Fibroblast of lung (primary cell): ENCODE measurements at regions not wholly inside any gene's neighbourhood (a gene's known extent, or its start where the extent isn't known, plus 50 kb on each side); places are given as distances from the start of the nearest gene placed in this dataset.

ENCODE experiments used
- DNase-seq, 2 donors: peaks; one replicate each; pipeline versions ENCODE4 v3.0.0 to v3.0.0-alpha.2; 2010; ENCODE audit warnings: low read depth in 2 of 2
- H2AFZ ChIP-seq: 2 replicates; pipeline ENCODE4 v1.5.1; 2012; ENCODE audit warnings: low read length, control low read depth, inconsistent platforms
- H3K27ac ChIP-seq: 2 replicates; pipeline ENCODE4 v1.5.1; 2011; ENCODE audit warnings: low read length, control low read depth; ENCODE audit not compliant: insufficient read depth
- H3K27me3 ChIP-seq: 2 replicates; pipeline ENCODE4 v1.5.1; 2011; ENCODE audit warnings: mild to moderate bottlenecking, low read length; ENCODE audit not compliant: control insufficient read depth, insufficient read depth
- H3K36me3 ChIP-seq: 2 replicates; pipeline ENCODE4 v1.5.1; 2011; ENCODE audit warnings: low read length; ENCODE audit not compliant: control insufficient read depth, insufficient read depth
- H3K4me1 ChIP-seq: 2 replicates; pipeline ENCODE4 v1.5.1; 2011; ENCODE audit warnings: low read length; ENCODE audit not compliant: control insufficient read depth, insufficient read depth; ENCODE audit errors: extremely low read depth
- H3K4me2 ChIP-seq: 2 replicates; pipeline ENCODE4 v1.5.1; 2011; ENCODE audit warnings: low read length, control low read depth; ENCODE audit not compliant: insufficient read depth; ENCODE audit errors: extremely low read depth
- H3K4me3 ChIP-seq, 4 experiments: fragments of 200-600 bp in 1 of 4; sonication (generic) in 1 of 4; replicated peaks in 1 of 4; 2 replicates each; pipeline ENCODE4 v1.5.1; 2011 to 2016; ENCODE audit warnings: low read length in 4 of 4, low read depth in 3 of 4, mild to moderate bottlenecking in 3 of 4, control low read depth in 2 of 4, inconsistent platforms in 1 of 4, mixed read lengths in 1 of 4; ENCODE audit not compliant: insufficient read depth in 1 of 4; ENCODE audit errors: control extremely low read depth in 1 of 4
- H3K79me2 ChIP-seq: 2 replicates; pipeline ENCODE4 v1.5.1; 2012; ENCODE audit warnings: mild to moderate bottlenecking, low read length, inconsistent platforms; ENCODE audit not compliant: control insufficient read depth, insufficient read depth
- H3K9ac ChIP-seq: 2 replicates; pipeline ENCODE4 v1.5.1; 2011; ENCODE audit warnings: mild to moderate bottlenecking, low read length, control low read depth; ENCODE audit not compliant: insufficient read depth
- H3K9me3 ChIP-seq: 2 replicates; pipeline ENCODE4 v1.5.1; 2012; ENCODE audit warnings: low read depth, low read length; ENCODE audit not compliant: control insufficient read depth, insufficient read depth
- H4K20me1 ChIP-seq: 2 replicates; pipeline ENCODE4 v1.5.1; 2011; ENCODE audit warnings: low read length; ENCODE audit not compliant: control insufficient read depth, insufficient read depth; ENCODE audit errors: extremely low read depth
- EZH2 ChIP-seq: IDR thresholded peaks from 2 replicates; pipeline ENCODE4 v1.5.1; 2012; ENCODE audit warnings: low read length, control low read depth, mild to moderate bottlenecking; ENCODE audit errors: missing control alignments
- TF ChIP-seq, protein P1 (sequence below), 2 donors: IDR thresholded peaks in 1 of 2; conservative IDR thresholded peaks in 1 of 2; 1 replicate in 1 of 2; 2 replicates in 1 of 2; pipeline ENCODE4 v1.5.1; 2011 to 2012; ENCODE audit warnings: low read length in 2 of 2, control low read depth in 1 of 2, inconsistent platforms in 1 of 2, low read depth in 1 of 2, mild to moderate bottlenecking in 1 of 2

DNA sequence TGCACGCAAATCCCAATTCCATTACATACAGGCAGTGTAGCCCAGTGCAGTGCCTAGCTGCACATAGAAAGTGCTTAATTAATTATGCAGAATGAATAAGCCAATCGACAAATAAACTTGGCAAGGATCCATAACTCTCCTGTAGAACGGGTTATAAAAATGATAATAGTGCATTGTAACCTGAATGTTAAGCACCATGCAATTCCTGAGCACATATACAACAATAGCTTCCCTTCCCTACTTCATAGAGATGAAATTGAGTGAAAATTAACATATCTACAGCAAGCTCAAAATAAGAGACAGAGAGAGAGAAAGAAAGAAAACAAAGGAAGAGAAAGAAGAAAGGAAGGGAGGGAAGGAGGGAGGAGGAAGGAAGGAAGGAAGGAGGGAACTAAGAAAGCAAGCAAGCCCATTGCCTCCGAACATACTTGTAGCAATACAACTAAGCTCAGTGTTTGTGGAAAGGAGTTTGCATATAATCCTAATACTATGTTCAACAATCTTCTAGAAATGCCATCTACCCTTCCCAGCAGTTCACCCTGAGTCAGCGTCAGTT lies 1074.0 kb upstream of the LCORL start:
- H3K4me2 ChIP-seq = no peak overlapping the region
- H3K27me3 ChIP-seq = no peaks in the 10 kb centered on the region
- H3K9me3 ChIP-seq = no peaks in the 10 kb centered on the region
- no peaks in the 10 kb centered on the region for H3K4me1 ChIP-seq
- H3K9ac ChIP-seq = no peak overlapping the region
- TF ChIP-seq, protein P1, sequence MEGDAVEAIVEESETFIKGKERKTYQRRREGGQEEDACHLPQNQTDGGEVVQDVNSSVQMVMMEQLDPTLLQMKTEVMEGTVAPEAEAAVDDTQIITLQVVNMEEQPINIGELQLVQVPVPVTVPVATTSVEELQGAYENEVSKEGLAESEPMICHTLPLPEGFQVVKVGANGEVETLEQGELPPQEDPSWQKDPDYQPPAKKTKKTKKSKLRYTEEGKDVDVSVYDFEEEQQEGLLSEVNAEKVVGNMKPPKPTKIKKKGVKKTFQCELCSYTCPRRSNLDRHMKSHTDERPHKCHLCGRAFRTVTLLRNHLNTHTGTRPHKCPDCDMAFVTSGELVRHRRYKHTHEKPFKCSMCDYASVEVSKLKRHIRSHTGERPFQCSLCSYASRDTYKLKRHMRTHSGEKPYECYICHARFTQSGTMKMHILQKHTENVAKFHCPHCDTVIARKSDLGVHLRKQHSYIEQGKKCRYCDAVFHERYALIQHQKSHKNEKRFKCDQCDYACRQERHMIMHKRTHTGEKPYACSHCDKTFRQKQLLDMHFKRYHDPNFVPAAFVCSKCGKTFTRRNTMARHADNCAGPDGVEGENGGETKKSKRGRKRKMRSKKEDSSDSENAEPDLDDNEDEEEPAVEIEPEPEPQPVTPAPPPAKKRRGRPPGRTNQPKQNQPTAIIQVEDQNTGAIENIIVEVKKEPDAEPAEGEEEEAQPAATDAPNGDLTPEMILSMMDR (conservative IDR thresholded peaks at IDR 0.05 in 1 of 2, IDR thresholded peaks at IDR 0.05 in 1 of 2; ENCODE audit: low read depth in 1 of 2, low read length in 2 of 2) = no peak
- no peak for TF ChIP-seq EZH2
- no peak for DNase-seq
- no peak overlapping the region for H3K27ac ChIP-seq
- no peak overlapping the region for H2AFZ ChIP-seq
- H3K79me2 ChIP-seq = no peaks in the 10 kb centered on the region
- no peaks in the 10 kb centered on the region for H3K36me3 ChIP-seq
- no peaks in the 10 kb centered on the region for H4K20me1 ChIP-seq
- no peak overlapping the region for H3K4me3 ChIP-seq

DNA sequence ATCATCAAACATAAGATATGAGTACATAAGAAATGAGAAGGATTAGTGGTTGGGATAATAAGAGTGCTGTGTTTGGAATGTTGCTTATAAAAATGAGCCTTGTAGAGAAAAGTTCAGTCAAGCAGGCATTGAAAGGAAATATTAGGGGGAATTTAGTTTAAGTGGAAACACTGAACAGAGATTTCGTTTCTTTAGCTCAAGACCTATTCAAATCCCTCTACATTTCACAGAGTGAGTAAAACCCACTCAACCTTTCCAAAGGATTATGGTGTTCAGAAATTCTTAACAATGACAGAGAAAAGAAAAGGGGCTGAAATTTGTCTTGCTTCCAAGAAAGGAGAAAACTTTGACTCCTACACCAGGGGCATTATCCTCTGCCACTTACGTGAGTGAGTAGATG lies 1072.4 kb upstream of the LCORL start:
- H3K36me3 ChIP-seq = no peaks in the 10 kb centered on the region
- no peak for DNase-seq
- no peaks in the 10 kb centered on the region for H4K20me1 ChIP-seq
- H3K79me2 ChIP-seq = no peaks in the 10 kb centered on the region
- H3K27ac ChIP-seq = no peak overlapping the region
- no peak overlapping the region for H3K4me2 ChIP-seq
- no peak overlapping the region for H3K9ac ChIP-seq
- H3K4me3 ChIP-seq = no peak overlapping the region
- no peaks in the 10 kb centered on the region for H3K9me3 ChIP-seq
- H3K27me3 ChIP-seq = no peaks in the 10 kb centered on the region
- H3K4me1 ChIP-seq = no peaks in the 10 kb centered on the region
- H2AFZ ChIP-seq = no peak overlapping the region
- TF ChIP-seq, protein P1 (conservative IDR thresholded peaks at IDR 0.05 in 1 of 2, IDR thresholded peaks at IDR 0.05 in 1 of 2; ENCODE audit: low read depth in 1 of 2, low read length in 2 of 2) = no peak
- no peak for TF ChIP-seq EZH2

DNA sequence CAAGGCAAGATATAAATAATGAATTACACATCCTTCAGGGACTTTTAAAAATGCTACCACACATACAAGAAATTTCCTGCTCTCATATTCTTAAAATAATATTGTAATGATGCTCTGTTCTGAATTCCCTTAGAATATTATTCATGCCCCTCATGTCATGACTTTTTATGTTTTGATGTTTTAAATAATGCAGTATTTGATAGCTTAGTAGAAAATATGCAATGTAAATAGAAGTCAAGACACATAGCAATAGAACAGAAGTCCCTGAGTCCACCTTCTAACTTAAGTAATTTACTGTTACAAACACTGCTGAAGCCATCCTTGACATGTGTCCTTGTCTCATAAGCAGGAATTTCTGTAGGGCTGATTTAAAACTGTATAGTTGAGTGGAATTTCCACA lies 1071.2 kb upstream of the LCORL start:
- no peak overlapping the region for H3K27ac ChIP-seq
- no peak overlapping the region for H2AFZ ChIP-seq
- H3K27me3 ChIP-seq = no peaks in the 10 kb centered on the region
- no peak overlapping the region for H3K4me2 ChIP-seq
- no peaks in the 10 kb centered on the region for H3K4me1 ChIP-seq
- no peak overlapping the region for H3K9ac ChIP-seq
- H3K79me2 ChIP-seq = no peaks in the 10 kb centered on the region
- no peak overlapping the region for H3K4me3 ChIP-seq
- H3K36me3 ChIP-seq = no peaks in the 10 kb centered on the region
- no peaks in the 10 kb centered on the region for H4K20me1 ChIP-seq
- H3K9me3 ChIP-seq = no peaks in the 10 kb centered on the region
- TF ChIP-seq EZH2 = no peak
- TF ChIP-seq, protein P1 (conservative IDR thresholded peaks at IDR 0.05 in 1 of 2, IDR thresholded peaks at IDR 0.05 in 1 of 2; ENCODE audit: low read depth in 1 of 2, low read length in 2 of 2) = no peak
- no peak for DNase-seq
